Liver (tissue), 8 donors: ENCODE measurements at regions not wholly inside any gene's neighbourhood (a gene's known extent, or its start where the extent isn't known, plus 50 kb on each side); places are given as distances from the start of the nearest gene placed in this dataset.

Source experiments
- DNase-seq: peaks from one replicate; pipeline ENCODE4 v3.0.0-alpha.2; 2017; ENCODE audit warnings: low spot score
- H3K27ac ChIP-seq, 2 donors: one replicate each; pipeline ENCODE4 v1.7.0; 2013; ENCODE audit warnings: inconsistent platforms in 2 of 2, low read length in 2 of 2, control low read depth in 1 of 2, low read depth in 1 of 2, mild to moderate bottlenecking in 1 of 2
- H3K27me3 ChIP-seq, 4 donors: one replicate each; pipeline versions ENCODE4 v1.6.1 to v1.7.0; 2013; ENCODE audit warnings: low read length in 3 of 4, inconsistent platforms in 1 of 4, mild to moderate bottlenecking in 1 of 4, moderate library complexity in 1 of 4; ENCODE audit not compliant: control insufficient read depth in 4 of 4, insufficient read depth in 4 of 4
- H3K36me3 ChIP-seq, 4 donors: one replicate each; pipeline versions ENCODE4 v1.6.1 to v1.7.0; 2013; ENCODE audit warnings: low read length in 3 of 4, mild to moderate bottlenecking in 3 of 4, low read depth in 1 of 4, moderate library complexity in 1 of 4; ENCODE audit not compliant: control insufficient read depth in 4 of 4, insufficient read depth in 3 of 4
- H3K4me1 ChIP-seq, 4 donors: one replicate each; pipeline versions ENCODE4 v1.6.1 to v1.7.0; 2013; ENCODE audit warnings: low read length in 3 of 4, mild to moderate bottlenecking in 3 of 4, moderate library complexity in 1 of 4; ENCODE audit not compliant: control insufficient read depth in 4 of 4, insufficient read depth in 4 of 4
- H3K4me3 ChIP-seq, 3 donors: one replicate each; pipeline versions ENCODE4 v1.6.1 to v1.7.0; 2013; ENCODE audit warnings: low read length in 3 of 3, control low read depth in 1 of 3, low read depth in 1 of 3, mild to moderate bottlenecking in 1 of 3
- H3K9ac ChIP-seq, 2 donors: one replicate each; pipeline ENCODE4 v1.7.0; 2013; ENCODE audit warnings: low read length in 2 of 2, mild to moderate bottlenecking in 2 of 2, moderate library complexity in 2 of 2, control low read depth in 1 of 2, low read depth in 1 of 2
- H3K9me3 ChIP-seq, 4 donors: one replicate each; pipeline versions ENCODE4 v1.6.1 to v1.7.0; 2013; ENCODE audit warnings: low read length in 3 of 4; ENCODE audit not compliant: control insufficient read depth in 4 of 4
- ATF3 ChIP-seq: IDR thresholded peaks from 2 replicates; pipeline ENCODE4 v1.6.1; 2016; ENCODE audit warnings: antibody characterized with exemption
- EGR1 ChIP-seq, 2 donors: IDR thresholded peaks; 2 replicates each; pipeline ENCODE4 v1.6.1; 2016 to 2018; ENCODE audit warnings: antibody characterized with exemption in 2 of 2, low read depth in 2 of 2
- FOXA1 ChIP-seq: IDR thresholded peaks from 2 replicates; pipeline ENCODE4 v1.6.1; 2016; ENCODE audit warnings: antibody characterized with exemption
- FOXA2 ChIP-seq: IDR thresholded peaks from 2 replicates; pipeline ENCODE4 v1.6.1; 2016; ENCODE audit warnings: antibody characterized with exemption
- HNF4G ChIP-seq: IDR thresholded peaks from 2 replicates; pipeline ENCODE4 v1.6.1; 2016; ENCODE audit warnings: antibody characterized with exemption
- NR2F2 ChIP-seq: IDR thresholded peaks from 2 replicates; pipeline ENCODE4 v1.6.1; 2016; ENCODE audit warnings: antibody characterized with exemption
- RAD21 ChIP-seq, 2 donors: IDR thresholded peaks; 2 replicates each; pipeline ENCODE4 v1.6.1; 2016; ENCODE audit warnings: antibody characterized with exemption in 2 of 2, mild to moderate bottlenecking in 2 of 2
- REST ChIP-seq: IDR thresholded peaks from 2 replicates; pipeline ENCODE4 v1.6.1; 2016; ENCODE audit warnings: antibody characterized with exemption, mild to moderate bottlenecking
- RXRA ChIP-seq, 2 donors: IDR thresholded peaks; 2 replicates each; pipeline ENCODE4 v1.6.1; 2017 to 2018; ENCODE audit warnings: antibody characterized with exemption in 2 of 2, mild to moderate bottlenecking in 1 of 2
- SP1 ChIP-seq: IDR thresholded peaks from 2 replicates; pipeline ENCODE4 v1.6.1; 2018; ENCODE audit warnings: antibody characterized with exemption, mild to moderate bottlenecking
- YY1 ChIP-seq: IDR thresholded peaks from 2 replicates; pipeline ENCODE4 v1.6.1; 2016; ENCODE audit warnings: antibody characterized with exemption, mild to moderate bottlenecking
- ZBTB33 ChIP-seq: IDR thresholded peaks from 2 replicates; pipeline ENCODE4 v1.6.1; 2016; ENCODE audit warnings: antibody characterized with exemption
- WGBS: extraction: QIAGEN DNeasy Blood & Tissue Kit; methylation state at CpG from one replicate; pipeline ENCODE4 v1.1.7; 2013; 5-methylcytosine and 5-hydroxymethylcytosine counted together
- TF ChIP-seq, protein P1 (sequence below): IDR thresholded peaks from 2 replicates; pipeline ENCODE4 v1.6.1; 2016; ENCODE audit warnings: antibody characterized with exemption
- TF ChIP-seq, protein P2 (sequence below): fragments of 150-350 bp; IDR thresholded peaks from 2 replicates; pipeline ENCODE4 v1.5.1; 2017; ENCODE audit warnings: improper control_type of control experiment, low read depth, low read length; ENCODE audit not compliant: missing input control
- donor health status: healthy.
- donor health status: healthy.
- donor health status: healthy.
- donor health status: healthy.
- donor health status: healthy.

DNA sequence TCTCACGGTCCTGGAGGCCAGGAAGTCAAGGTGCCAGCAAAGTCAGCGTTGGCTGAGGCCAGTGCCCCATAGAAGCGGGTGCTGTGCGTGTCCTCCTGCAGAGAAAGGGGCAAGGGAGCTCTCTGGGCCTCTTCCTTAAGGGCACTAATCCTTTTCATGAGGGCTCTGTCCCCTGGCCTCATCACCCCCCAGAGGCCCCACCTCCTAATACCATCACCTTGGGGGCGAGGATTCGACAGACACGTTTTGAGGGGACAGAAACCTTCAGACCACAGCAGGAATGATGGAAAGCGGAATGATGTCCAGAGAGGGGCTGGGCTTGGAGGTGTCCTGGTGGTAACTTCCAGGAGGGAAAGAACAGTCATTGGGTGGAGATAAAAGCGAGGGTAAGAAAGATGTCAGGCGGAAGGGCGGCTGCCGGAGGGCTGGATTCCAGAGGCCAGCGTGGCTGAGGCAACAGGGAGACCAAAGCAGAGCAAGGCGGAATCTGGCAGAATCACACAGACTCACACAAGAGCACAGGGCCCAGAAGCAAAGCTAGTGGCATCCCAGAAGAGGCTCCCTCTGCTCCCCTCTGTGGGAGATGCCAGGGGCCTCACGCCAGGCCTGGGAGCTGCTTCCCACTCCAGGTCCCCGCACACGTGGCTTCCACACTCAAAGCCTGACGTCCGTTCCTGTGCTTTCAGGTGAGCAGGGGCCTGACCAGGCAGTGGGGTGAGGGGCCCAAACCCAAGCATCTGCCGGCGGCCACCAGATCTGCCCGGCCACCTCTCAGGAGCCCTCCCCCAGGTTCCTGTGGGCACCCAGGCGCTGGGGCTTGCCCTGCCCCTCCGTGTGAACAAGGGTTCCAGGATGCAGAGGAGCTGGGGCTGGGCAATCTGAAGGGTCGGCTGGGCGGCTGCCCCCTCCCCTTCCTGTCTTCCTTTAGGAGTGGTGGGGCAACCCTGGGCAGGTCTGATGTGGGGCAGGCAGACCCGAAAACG is 784.5 kb downstream of the BRD1 start:
- WGBS = 78% methylated on average over 28 of the region's 28 CpGs

More for the DNA sequence above, 784.5 kb downstream of the BRD1 start:
- Histone ChIP-seq H3K9ac (no peak overlapping the region), H3K27ac (no peak overlapping the region), H3K9me3 (no peaks in the 10 kb centered on the region), H3K36me3 (no peaks in the 10 kb centered on the region), H3K4me3 (no peak overlapping the region), H3K4me1 (peaks cover 0 to 9% (median 4%) of the 10 kb centered on the region in 4 donors), H3K27me3 (peaks cover 0 to 6% (median 0%) of the 10 kb centered on the region in 4 donors)
- DNase-seq = no peak
- TF ChIP-seq YY1 (no peak), HNF4G (no peak), RXRA (IDR thresholded peaks at IDR 0.05) (no peak), ZBTB33 (no peak), RAD21 (IDR thresholded peaks at IDR 0.05) (no peak), SP1 (no peak), REST (no peak), FOXA1 (no peak), FOXA2 (no peak), ATF3 (no peak), NR2F2 (no peak), EGR1 (IDR thresholded peaks at IDR 0.05; ENCODE audit: low read depth in 2 of 2) (no peak)
- TF ChIP-seq, protein P1, sequence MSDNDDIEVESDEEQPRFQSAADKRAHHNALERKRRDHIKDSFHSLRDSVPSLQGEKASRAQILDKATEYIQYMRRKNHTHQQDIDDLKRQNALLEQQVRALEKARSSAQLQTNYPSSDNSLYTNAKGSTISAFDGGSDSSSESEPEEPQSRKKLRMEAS = no peak
- TF ChIP-seq, protein P2, sequence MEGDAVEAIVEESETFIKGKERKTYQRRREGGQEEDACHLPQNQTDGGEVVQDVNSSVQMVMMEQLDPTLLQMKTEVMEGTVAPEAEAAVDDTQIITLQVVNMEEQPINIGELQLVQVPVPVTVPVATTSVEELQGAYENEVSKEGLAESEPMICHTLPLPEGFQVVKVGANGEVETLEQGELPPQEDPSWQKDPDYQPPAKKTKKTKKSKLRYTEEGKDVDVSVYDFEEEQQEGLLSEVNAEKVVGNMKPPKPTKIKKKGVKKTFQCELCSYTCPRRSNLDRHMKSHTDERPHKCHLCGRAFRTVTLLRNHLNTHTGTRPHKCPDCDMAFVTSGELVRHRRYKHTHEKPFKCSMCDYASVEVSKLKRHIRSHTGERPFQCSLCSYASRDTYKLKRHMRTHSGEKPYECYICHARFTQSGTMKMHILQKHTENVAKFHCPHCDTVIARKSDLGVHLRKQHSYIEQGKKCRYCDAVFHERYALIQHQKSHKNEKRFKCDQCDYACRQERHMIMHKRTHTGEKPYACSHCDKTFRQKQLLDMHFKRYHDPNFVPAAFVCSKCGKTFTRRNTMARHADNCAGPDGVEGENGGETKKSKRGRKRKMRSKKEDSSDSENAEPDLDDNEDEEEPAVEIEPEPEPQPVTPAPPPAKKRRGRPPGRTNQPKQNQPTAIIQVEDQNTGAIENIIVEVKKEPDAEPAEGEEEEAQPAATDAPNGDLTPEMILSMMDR = no peak
